ENCODE measurements at regions not wholly inside any gene's neighbourhood (a gene's known extent, or its start where the extent isn't known, plus 50 kb on each side); places are given as distances from the start of the nearest gene placed in this dataset.

DNA sequence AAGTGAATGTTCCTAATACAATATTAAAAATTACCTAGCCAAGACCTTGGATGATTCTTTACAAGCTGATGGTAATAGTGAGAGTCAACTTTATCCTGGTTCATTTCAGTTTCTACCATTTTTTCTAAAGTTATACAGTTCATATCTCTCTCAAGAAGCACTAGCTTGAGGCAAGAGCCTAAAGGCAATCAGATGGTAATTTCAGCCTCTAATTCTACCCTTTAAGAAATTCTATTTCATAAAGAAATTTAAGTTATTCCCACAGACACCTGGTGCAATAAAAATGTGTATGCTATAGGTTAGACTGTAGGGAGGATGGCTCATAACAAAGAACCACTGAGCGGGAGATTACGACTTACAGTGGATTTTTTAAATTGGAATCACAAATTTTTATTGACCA, 984.2 kb upstream of the ADGRL3 start (continued):
- no peak for TF ChIP-seq ADNP (CRISPR knock-in tag; IDR thresholded peaks at IDR 0.05)
- TF ChIP-seq STAT5B (CRISPR knock-in tag; IDR thresholded peaks at IDR 0.05): no peak
- TF ChIP-seq SSRP1 (CRISPR knock-in tag; IDR thresholded peaks at IDR 0.05): no peak

GRCh38 chr4:60216752-60217151, 983.4 kb upstream of the ADGRL3 start:
- in situ Hi-C loops (cut with HindIII; ENCODE audit: extremely low pct_ligation_motif_present, low pct_unique_long_range_greater_than_20kb) (no loop called here), intact Hi-C loops (cut with micrococcal nuclease; ENCODE audit: unreplicated experiment) (no loop called here)
- H3K4me1 ChIP-seq (ENCODE audit: insufficient read depth, low read length): no peaks in the 10 kb centered on the region
- BruUV-seq (replicated peaks): no TSS peak
- TF ChIP-seq, protein P1, sequence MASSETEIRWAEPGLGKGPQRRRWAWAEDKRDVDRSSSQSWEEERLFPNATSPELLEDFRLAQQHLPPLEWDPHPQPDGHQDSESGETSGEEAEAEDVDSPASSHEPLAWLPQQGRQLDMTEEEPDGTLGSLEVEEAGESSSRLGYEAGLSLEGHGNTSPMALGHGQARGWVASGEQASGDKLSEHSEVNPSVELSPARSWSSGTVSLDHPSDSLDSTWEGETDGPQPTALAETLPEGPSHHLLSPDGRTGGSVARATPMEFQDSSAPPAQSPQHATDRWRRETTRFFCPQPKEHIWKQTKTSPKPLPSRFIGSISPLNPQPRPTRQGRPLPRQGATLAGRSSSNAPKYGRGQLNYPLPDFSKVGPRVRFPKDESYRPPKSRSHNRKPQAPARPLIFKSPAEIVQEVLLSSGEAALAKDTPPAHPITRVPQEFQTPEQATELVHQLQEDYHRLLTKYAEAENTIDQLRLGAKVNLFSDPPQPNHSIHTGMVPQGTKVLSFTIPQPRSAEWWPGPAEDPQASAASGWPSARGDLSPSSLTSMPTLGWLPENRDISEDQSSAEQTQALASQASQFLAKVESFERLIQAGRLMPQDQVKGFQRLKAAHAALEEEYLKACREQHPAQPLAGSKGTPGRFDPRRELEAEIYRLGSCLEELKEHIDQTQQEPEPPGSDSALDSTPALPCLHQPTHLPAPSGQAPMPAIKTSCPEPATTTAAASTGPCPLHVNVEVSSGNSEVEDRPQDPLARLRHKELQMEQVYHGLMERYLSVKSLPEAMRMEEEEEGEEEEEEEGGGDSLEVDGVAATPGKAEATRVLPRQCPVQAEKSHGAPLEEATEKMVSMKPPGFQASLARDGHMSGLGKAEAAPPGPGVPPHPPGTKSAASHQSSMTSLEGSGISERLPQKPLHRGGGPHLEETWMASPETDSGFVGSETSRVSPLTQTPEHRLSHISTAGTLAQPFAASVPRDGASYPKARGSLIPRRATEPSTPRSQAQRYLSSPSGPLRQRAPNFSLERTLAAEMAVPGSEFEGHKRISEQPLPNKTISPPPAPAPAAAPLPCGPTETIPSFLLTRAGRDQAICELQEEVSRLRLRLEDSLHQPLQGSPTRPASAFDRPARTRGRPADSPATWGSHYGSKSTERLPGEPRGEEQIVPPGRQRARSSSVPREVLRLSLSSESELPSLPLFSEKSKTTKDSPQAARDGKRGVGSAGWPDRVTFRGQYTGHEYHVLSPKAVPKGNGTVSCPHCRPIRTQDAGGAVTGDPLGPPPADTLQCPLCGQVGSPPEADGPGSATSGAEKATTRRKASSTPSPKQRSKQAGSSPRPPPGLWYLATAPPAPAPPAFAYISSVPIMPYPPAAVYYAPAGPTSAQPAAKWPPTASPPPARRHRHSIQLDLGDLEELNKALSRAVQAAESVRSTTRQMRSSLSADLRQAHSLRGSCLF (CRISPR knock-in tag; IDR thresholded peaks at IDR 0.05; ENCODE audit: borderline replicate concordance): no peak
- TF ChIP-seq, protein P2, sequence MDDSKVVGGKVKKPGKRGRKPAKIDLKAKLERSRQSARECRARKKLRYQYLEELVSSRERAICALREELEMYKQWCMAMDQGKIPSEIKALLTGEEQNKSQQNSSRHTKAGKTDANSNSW (CRISPR knock-in tag; IDR thresholded peaks at IDR 0.05; ENCODE audit: borderline replicate concordance): no peak
- TF ChIP-seq CHD4 (IDR thresholded peaks at IDR 0.05; ENCODE audit: borderline replicate concordance, low read length) (no peak), TAF1 (CRISPR knock-in tag; IDR thresholded peaks at IDR 0.05) (no peak), XBP1 (CRISPR knock-in tag; IDR thresholded peaks at IDR 0.05) (no peak), ZNF556 (CRISPR knock-in tag; IDR thresholded peaks at IDR 0.05; ENCODE audit: borderline replicate concordance) (no peak)
- ChIA-PET CTCF (ENCODE audit: low intra/inter-chr PET ratio, low total read pairs) (no interaction called here), POLR2A (no interaction called here)
- no peak overlapping the region for H2AFZ ChIP-seq (ENCODE audit: low read length)
- no peaks in the 10 kb centered on the region for H3K9me3 ChIP-seq (ENCODE audit: low read length)
- ATAC-seq: no peak
- no peak for DNase-seq (ENCODE audit: low spot score)
- no peak overlapping the region for H3K9ac ChIP-seq (ENCODE audit: insufficient read depth, low read depth, low read length)
- no peaks in the 10 kb centered on the region for H3K36me3 ChIP-seq (replicated peaks in 1 of 2; ENCODE audit: control insufficient read depth in 1 of 2, insufficient read depth in 2 of 2, low read length in 2 of 2)
- no peak overlapping the region for H3K4me2 ChIP-seq (ENCODE audit: low read depth, low read length)
- H3K79me2 ChIP-seq (ENCODE audit: insufficient read depth, low read length): no peaks in the 10 kb centered on the region
- WGBS (ENCODE audit: low lambda C conversion rate): 5% methylated on average over 1 of the region's 1 CpG
- H3K27ac ChIP-seq (ENCODE audit: extremely low read length, insufficient read depth, low read length): no peak overlapping the region
- H3K27me3 ChIP-seq (ENCODE audit: control insufficient read depth in 1 of 2, insufficient read depth in 2 of 2, low read length in 2 of 2): no peaks in the 10 kb centered on the region
- FAIRE-seq: no peak
- no peaks in the 10 kb centered on the region for H4K20me1 ChIP-seq (ENCODE audit: insufficient read depth, low read length)
- H3K4me3 ChIP-seq (replicated peaks in 1 of 3; ENCODE audit: insufficient read depth in 1 of 3, low read depth in 2 of 3, low read length in 3 of 3): no peak overlapping the region
